HEK293 (cell line): ENCODE measurements at regions not wholly inside any gene's neighbourhood (a gene's known extent, or its start where the extent isn't known, plus 50 kb on each side); places are given as distances from the start of the nearest gene placed in this dataset.

Experiments used
- GFI1B ChIP-seq: fragments of 450-650 bp; formaldehyde crosslinking; IDR thresholded peaks from 2 replicates; pipeline ENCODE4 v1.5.1; 2016; ENCODE audit warnings: missing biosample characterization, missing genetic modification characterization
- GLI4 ChIP-seq: fragments of 450-650 bp; formaldehyde crosslinking; IDR thresholded peaks from 2 replicates; pipeline ENCODE4 v1.5.1; 2016; ENCODE audit warnings: missing biosample characterization, missing genetic modification characterization
- HOXD13 ChIP-seq: sonication (generic); formaldehyde crosslinking; IDR thresholded peaks from 2 replicates; pipeline ENCODE4 v1.8.0; 2022; ENCODE audit warnings: missing genetic modification reagents, borderline replicate concordance
- KLF1 ChIP-seq: fragments of 450-650 bp; formaldehyde crosslinking; IDR thresholded peaks from 2 replicates; pipeline ENCODE4 v1.5.1; 2016; ENCODE audit warnings: missing biosample characterization, missing genetic modification characterization
- KLF7 ChIP-seq: fragments of 450-650 bp; formaldehyde crosslinking; IDR thresholded peaks from 2 replicates; pipeline ENCODE4 v1.5.1; 2016; ENCODE audit warnings: missing biosample characterization, missing genetic modification characterization, borderline replicate concordance
- PRDM6 ChIP-seq: fragments of 450-650 bp; formaldehyde crosslinking; IDR thresholded peaks from 2 replicates; pipeline ENCODE4 v1.5.1; 2017; ENCODE audit warnings: missing biosample characterization, missing genetic modification characterization
- REST ChIP-seq: fragments of 450-650 bp; formaldehyde crosslinking; IDR thresholded peaks from 2 replicates; pipeline ENCODE4 v1.5.1; 2016; ENCODE audit warnings: missing biosample characterization, missing genetic modification characterization
- SP2 ChIP-seq: fragments of 450-650 bp; formaldehyde crosslinking; IDR thresholded peaks from 2 replicates; pipeline ENCODE4 v1.5.1; 2016; ENCODE audit warnings: missing biosample characterization, missing genetic modification characterization
- SP7 ChIP-seq: fragments of 450-650 bp; formaldehyde crosslinking; IDR thresholded peaks from 2 replicates; pipeline ENCODE4 v1.5.1; 2016; ENCODE audit warnings: missing biosample characterization, missing genetic modification characterization
- WT1 ChIP-seq: fragments of 450-650 bp; formaldehyde crosslinking; IDR thresholded peaks from 2 replicates; pipeline ENCODE4 v1.5.1; 2016; ENCODE audit warnings: missing biosample characterization, missing genetic modification characterization
- ZBTB20 ChIP-seq: fragments of 450-650 bp; formaldehyde crosslinking; IDR thresholded peaks from 2 replicates; pipeline ENCODE4 v1.5.1; 2016; ENCODE audit warnings: missing biosample characterization, missing genetic modification characterization
- ZBTB26 ChIP-seq: fragments of 450-650 bp; formaldehyde crosslinking; optimal IDR thresholded peaks from 2 replicates; pipeline ENCODE3; 2016; ENCODE audit warnings: missing biosample characterization, mild to moderate bottlenecking, missing genetic modification characterization
- ZBTB49 ChIP-seq: fragments of 450-650 bp; formaldehyde crosslinking; IDR thresholded peaks from 2 replicates; pipeline ENCODE4 v1.5.1; 2016; ENCODE audit warnings: missing biosample characterization, missing genetic modification characterization, low read depth
- ZBTB8A ChIP-seq: fragments of 450-650 bp; formaldehyde crosslinking; IDR thresholded peaks from 2 replicates; pipeline ENCODE4 v1.5.1; 2016; ENCODE audit warnings: missing biosample characterization, missing genetic modification characterization
- ZFP69B ChIP-seq: fragments of 450-650 bp; formaldehyde crosslinking; IDR thresholded peaks from 2 replicates; pipeline ENCODE4 v1.5.1; 2016; ENCODE audit warnings: missing biosample characterization, missing genetic modification characterization
- ZIC2 ChIP-seq: fragments of 450-650 bp; formaldehyde crosslinking; IDR thresholded peaks from 2 replicates; pipeline ENCODE4 v1.5.1; 2016; ENCODE audit warnings: missing biosample characterization, missing genetic modification characterization
- ZNF114 ChIP-seq: fragments of 450-650 bp; formaldehyde crosslinking; IDR thresholded peaks from 2 replicates; pipeline ENCODE4 v1.5.0; 2017; ENCODE audit warnings: missing biosample characterization, missing genetic modification characterization
- ZNF121 ChIP-seq: fragments of 450-650 bp; formaldehyde crosslinking; IDR thresholded peaks from 2 replicates; pipeline ENCODE4 v1.5.1; 2016; ENCODE audit warnings: missing biosample characterization, missing genetic modification characterization
- ZNF202 ChIP-seq: fragments of 450-650 bp; formaldehyde crosslinking; IDR thresholded peaks from 2 replicates; pipeline ENCODE4 v1.5.1; 2016; ENCODE audit warnings: missing biosample characterization, missing genetic modification characterization, borderline replicate concordance
- ZNF214 ChIP-seq: fragments of 450-650 bp; formaldehyde crosslinking; IDR thresholded peaks from 2 replicates; pipeline ENCODE4 v1.5.1; 2017; ENCODE audit warnings: missing biosample characterization, mild to moderate bottlenecking, missing genetic modification characterization, borderline replicate concordance
- ZNF341 ChIP-seq: fragments of 450-650 bp; formaldehyde crosslinking; IDR thresholded peaks from 2 replicates; pipeline ENCODE4; 2016; ENCODE audit warnings: low read depth, missing biosample characterization, missing genetic modification characterization
- ZNF391 ChIP-seq: fragments of 450-650 bp; formaldehyde crosslinking; IDR thresholded peaks from 2 replicates; pipeline ENCODE4 v1.5.1; 2016; ENCODE audit warnings: low read depth, missing biosample characterization, missing genetic modification characterization, borderline replicate concordance
- ZNF423 ChIP-seq: fragments of 450-650 bp; formaldehyde crosslinking; IDR thresholded peaks from 2 replicates; pipeline ENCODE4 v1.5.1; 2016; ENCODE audit warnings: missing biosample characterization, missing genetic modification characterization
- ZNF433 ChIP-seq: fragments of 450-650 bp; formaldehyde crosslinking; IDR thresholded peaks from 2 replicates; pipeline ENCODE4 v1.5.1; 2016; ENCODE audit warnings: missing biosample characterization, missing genetic modification characterization, low read depth
- ZNF501 ChIP-seq: fragments of 450-650 bp; formaldehyde crosslinking; IDR thresholded peaks from 2 replicates; pipeline ENCODE4 v1.5.1; 2016; ENCODE audit warnings: missing biosample characterization, missing genetic modification characterization
- ZNF510 ChIP-seq: fragments of 450-650 bp; formaldehyde crosslinking; IDR thresholded peaks from 2 replicates; pipeline ENCODE4 v1.5.1; 2018; ENCODE audit warnings: mild to moderate bottlenecking, missing genetic modification characterization, missing biosample characterization; ENCODE audit not compliant: insufficient replicate concordance
- ZNF530 ChIP-seq: fragments of 450-650 bp; formaldehyde crosslinking; IDR thresholded peaks from 2 replicates; pipeline ENCODE4 v1.5.1; 2016; ENCODE audit warnings: low read depth, missing biosample characterization, missing genetic modification characterization
- ZNF580 ChIP-seq: fragments of 450-650 bp; formaldehyde crosslinking; IDR thresholded peaks from 2 replicates; pipeline ENCODE4 v1.5.1; 2016; ENCODE audit warnings: missing biosample characterization, missing genetic modification characterization
- ZNF623 ChIP-seq: fragments of 450-650 bp; formaldehyde crosslinking; IDR thresholded peaks from 2 replicates; pipeline ENCODE4 v1.5.1; 2016; ENCODE audit warnings: missing biosample characterization, missing genetic modification characterization
- ZNF658 ChIP-seq: fragments of 450-650 bp; formaldehyde crosslinking; IDR thresholded peaks from 2 replicates; pipeline ENCODE4; 2016; ENCODE audit warnings: missing biosample characterization, missing genetic modification characterization
- ZNF664 ChIP-seq: fragments of 450-650 bp; formaldehyde crosslinking; IDR thresholded peaks from 2 replicates; pipeline ENCODE4 v1.5.1; 2016; ENCODE audit warnings: missing biosample characterization, missing genetic modification characterization
- ZNF76 ChIP-seq: fragments of 450-650 bp; formaldehyde crosslinking; IDR thresholded peaks from 2 replicates; pipeline ENCODE4; 2016; ENCODE audit warnings: low read depth, missing biosample characterization, missing genetic modification characterization, borderline replicate concordance
- ZNF791 ChIP-seq: fragments of 450-650 bp; formaldehyde crosslinking; IDR thresholded peaks from 2 replicates; pipeline ENCODE4 v1.5.1; 2016; ENCODE audit warnings: missing biosample characterization, missing genetic modification characterization
- ZNF792 ChIP-seq: fragments of 450-650 bp; formaldehyde crosslinking; IDR thresholded peaks from 2 replicates; pipeline ENCODE4 v1.5.1; 2016; ENCODE audit warnings: missing biosample characterization, missing genetic modification characterization
- ZXDB ChIP-seq: fragments of 450-650 bp; formaldehyde crosslinking; IDR thresholded peaks from 2 replicates; pipeline ENCODE4 v1.5.1; 2016; ENCODE audit warnings: missing biosample characterization, missing genetic modification characterization

- TF ChIP-seq PRDM6 (tag by site-specific recombination) (peak; percentile 95), ZNF510 (tag by site-specific recombination) (no peak), KLF7 (no peak), REST (tag by site-specific recombination) (peak; percentile 83), ZNF792 (no peak), ZFP69B (tag by site-specific recombination) (0 out of 2 replicates have a peak, but pooled peaks have one; percentile 42), ZXDB (peak; percentile 17; the same call in 1 of the 2 replicates), ZBTB26 (tag by site-specific recombination) (no peak), ZNF202 (tag by site-specific recombination) (no peak), ZNF423 (tag by site-specific recombination) (no peak), ZBTB20 (tag by site-specific recombination) (no peak), ZNF658 (no peak), ZNF530 (tag by site-specific recombination) (no peak), ZNF580 (tag by site-specific recombination) (no peak), KLF1 (tag by site-specific recombination) (no peak), ZNF433 (tag by site-specific recombination) (no peak), SP2 (tag by site-specific recombination) (no peak), GFI1B (tag by site-specific recombination) (no peak), ZNF791 (tag by site-specific recombination) (no peak), GLI4 (tag by site-specific recombination) (no peak), ZBTB49 (no peak), ZNF501 (tag by site-specific recombination) (no peak), ZNF664 (no peak), HOXD13 (no peak), ZNF391 (no peak), ZBTB8A (no peak), ZNF76 (tag by site-specific recombination) (no peak), WT1 (tag by site-specific recombination) (0 out of 2 replicates have a peak, but pooled peaks have one; percentile 18), ZNF121 (tag by site-specific recombination) (no peak), ZNF114 (tag by site-specific recombination) (no peak), SP7 (tag by site-specific recombination) (peak; percentile 94), ZIC2 (no peak), ZNF623 (no peak), ZNF341 (tag by site-specific recombination) (no peak), ZNF214 (tag by site-specific recombination) (no peak)
Observed at GRCh38 chr9:86600291-86600690, 246.1 kb upstream of the TUT7 start (continued).
